CD14-positive monocyte (primary cell): ENCODE measurements at regions not wholly inside any gene's neighbourhood (a gene's known extent, or its start where the extent isn't known, plus 50 kb on each side); places are given as distances from the start of the nearest gene placed in this dataset.

Source experiments
- DNase-seq, 3 donors: peaks; one replicate each; pipeline ENCODE4 v3.0.0-alpha.2; 2011 to 2022
- H2AFZ ChIP-seq: 2 replicates; pipeline ENCODE4 v1.6.0; 2012; ENCODE audit warnings: mild to moderate bottlenecking, low read depth, low read length, inconsistent platforms; ENCODE audit not compliant: insufficient read depth, poor library complexity, severe bottlenecking
- H3K27ac ChIP-seq, 2 donors: 1 replicate in 1 of 2; 2 replicates in 1 of 2; pipeline ENCODE4 v1.5.1; 2012 to 2013; ENCODE audit warnings: low read length in 2 of 2, control low read depth in 1 of 2, inconsistent platforms in 1 of 2, low read depth in 1 of 2, mild to moderate bottlenecking in 1 of 2
- H3K27me3 ChIP-seq, 2 donors: one replicate each; pipeline versions ENCODE4 v1.6.0 to v1.6.1; 2011 to 2013; ENCODE audit warnings: low read length in 2 of 2; ENCODE audit not compliant: control insufficient read depth in 2 of 2, insufficient read depth in 2 of 2
- H3K36me3 ChIP-seq, 2 donors: replicated peaks in 1 of 2; 1 replicate in 1 of 2; 2 replicates in 1 of 2; pipeline versions ENCODE4 v1.5.1 to v1.6.1; 2012 to 2013; ENCODE audit warnings: low read length in 2 of 2, control low read depth in 1 of 2, inconsistent platforms in 1 of 2, mild to moderate bottlenecking in 1 of 2; ENCODE audit not compliant: insufficient read depth in 2 of 2, control insufficient read depth in 1 of 2
- H3K4me1 ChIP-seq, 2 donors: 1 replicate in 1 of 2; 2 replicates in 1 of 2; pipeline versions ENCODE4 v1.5.1 to v1.6.1; 2012 to 2013; ENCODE audit warnings: low read length in 2 of 2, control low read depth in 1 of 2, inconsistent platforms in 1 of 2, mild to moderate bottlenecking in 1 of 2, moderate library complexity in 1 of 2; ENCODE audit not compliant: insufficient read depth in 2 of 2, control insufficient read depth in 1 of 2
- H3K4me2 ChIP-seq: replicated peaks from 2 replicates; pipeline ENCODE3; 2012; ENCODE audit warnings: low read length, moderate library complexity, mild to moderate bottlenecking; ENCODE audit not compliant: poor library complexity, severe bottlenecking; ENCODE audit errors: extremely low read depth
- H3K4me3 ChIP-seq, 3 experiments: fragments of 200-600 bp in 1 of 3; sonication (generic) in 1 of 3; replicated peaks in 1 of 3; 1 replicate in 2 of 3; 2 replicates in 1 of 3; pipeline ENCODE4 v1.5.1; 2011 to 2013; ENCODE audit warnings: low read length in 3 of 3, mild to moderate bottlenecking in 3 of 3, control low read depth in 2 of 3, low read depth in 2 of 3, inconsistent platforms in 1 of 3, moderate library complexity in 1 of 3
- H3K79me2 ChIP-seq: 2 replicates; pipeline ENCODE4 v1.6.0; 2012; ENCODE audit warnings: mild to moderate bottlenecking, control low read depth, inconsistent platforms, low read length, moderate library complexity; ENCODE audit not compliant: insufficient read depth
- H3K9ac ChIP-seq: 2 replicates; pipeline ENCODE4 v1.6.0; 2017; ENCODE audit warnings: low read length, mild to moderate bottlenecking; ENCODE audit not compliant: insufficient read depth, poor library complexity, severe bottlenecking
- H3K9me3 ChIP-seq, 2 donors: replicated peaks in 1 of 2; 1 replicate in 1 of 2; 2 replicates in 1 of 2; pipeline versions ENCODE4 v1.5.1 to v1.6.1; 2012 to 2013; ENCODE audit warnings: low read length in 2 of 2, control low read depth in 1 of 2; ENCODE audit not compliant: control insufficient read depth in 1 of 2, insufficient read depth in 1 of 2
- H4K20me1 ChIP-seq: 2 replicates; pipeline ENCODE4 v1.6.0; 2012; ENCODE audit warnings: mild to moderate bottlenecking, low read length, control low read depth, moderate library complexity; ENCODE audit not compliant: insufficient read depth
- H3K27ac Mint-ChIP-seq, 7 donors: one replicate each; pipeline ENCODE4 v1.8.0; 2020; ENCODE audit warnings: mild to moderate bottlenecking in 7 of 7, mixed read lengths in 7 of 7, moderate library complexity in 6 of 7, inconsistent platforms in 2 of 7
- H3K27me3 Mint-ChIP-seq, 3 donors: one replicate each; pipeline ENCODE4 v1.8.0; 2021 to 2022; ENCODE audit warnings: low read depth in 3 of 3, mild to moderate bottlenecking in 3 of 3, mixed read lengths in 3 of 3, moderate library complexity in 3 of 3, inconsistent platforms in 1 of 3
- H3K36me3 Mint-ChIP-seq, 2 donors: one replicate each; pipeline ENCODE4 v1.8.0; 2020; ENCODE audit warnings: mixed read lengths in 2 of 2, inconsistent platforms in 1 of 2, mild to moderate bottlenecking in 1 of 2
- H3K4me1 Mint-ChIP-seq: one replicate; pipeline ENCODE4 v1.8.0; 2020; ENCODE audit warnings: mild to moderate bottlenecking, mixed read lengths
- H3K4me3 Mint-ChIP-seq, 2 donors: one replicate each; pipeline ENCODE4 v1.8.0; 2020; ENCODE audit warnings: mild to moderate bottlenecking in 2 of 2, mixed read lengths in 2 of 2, moderate library complexity in 1 of 2
- H3K9me3 Mint-ChIP-seq, 7 donors: one replicate each; pipeline ENCODE4 v1.8.0; 2020 to 2022; ENCODE audit warnings: mixed read lengths in 7 of 7, mild to moderate bottlenecking in 6 of 7, moderate library complexity in 6 of 7, inconsistent platforms in 2 of 7
- WGBS: methylation state at CpG from one replicate; pipeline ENCODE4 v1.1.5; 2013; ENCODE audit warnings: missing lambda C conversion rate; ENCODE audit not compliant: insufficient coverage; 5-methylcytosine and 5-hydroxymethylcytosine counted together
- intact Hi-C, 2 donors: fragments of 100-400 bp; cut with micrococcal nuclease; formaldehyde crosslinking; loops; one replicate each; pipeline versions ENCODE4 v1.15.0 to v1.15.1; 2023
- TF ChIP-seq, protein P1 (sequence below): fragments of 200-600 bp; IDR thresholded peaks from one replicate; pipeline ENCODE4 v1.8.0; 2022; ENCODE audit warnings: antibody characterized with exemption, mild to moderate bottlenecking

DNA sequence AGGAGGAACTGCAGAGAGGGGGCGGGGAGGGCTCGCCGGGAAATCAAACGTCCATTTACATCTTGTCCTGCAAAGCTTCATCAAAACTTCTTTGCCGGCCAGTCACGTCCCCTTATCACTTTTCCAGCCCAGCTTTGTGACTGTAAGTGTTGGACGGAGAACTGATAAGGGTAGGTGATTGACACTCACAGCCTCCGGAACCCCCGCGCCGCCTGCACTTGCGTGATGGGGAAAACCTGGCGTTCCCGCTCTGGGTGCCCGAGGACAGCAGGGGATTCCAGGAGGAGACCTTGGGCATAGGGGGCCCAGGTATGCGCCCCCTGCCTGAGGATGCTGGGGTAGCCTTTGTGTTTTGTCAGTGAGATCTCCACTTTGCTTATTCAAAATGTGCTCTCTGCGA is 72.8 kb upstream of the ANKRD34C start:
- Histone ChIP-seq H3K27ac (no peak overlapping the region), H3K27me3 (peaks cover 21 to 32% of the 10 kb centered on the region in 2 donors), H2AFZ (no peak overlapping the region), H4K20me1 (no peaks in the 10 kb centered on the region), H3K4me3 (no peak overlapping the region), H3K4me2 (no peak overlapping the region), H3K9ac (no peak overlapping the region), H3K36me3 (no peaks in the 10 kb centered on the region), H3K9me3 (no peaks in the 10 kb centered on the region), H3K79me2 (no peaks in the 10 kb centered on the region), H3K4me1 (no peaks in the 10 kb centered on the region)
- Mint-ChIP-seq H3K9me3 (peaks cover 0 to 5% (median 0%) of the 10 kb centered on the region in 7 donors), H3K27ac (no peak overlapping the region), H3K4me1 (no peaks in the 10 kb centered on the region), H3K36me3 (no peaks in the 10 kb centered on the region), H3K4me3 (peak overlapping the region in 1 of 2 donors; percentile 40), H3K27me3 (peaks cover 22 to 57% (median 31%) of the 10 kb centered on the region in 3 donors)
- intact Hi-C loops: no loop called here
- WGBS: 5% methylated on average over 9 of the region's 17 CpGs
- TF ChIP-seq, protein P1, sequence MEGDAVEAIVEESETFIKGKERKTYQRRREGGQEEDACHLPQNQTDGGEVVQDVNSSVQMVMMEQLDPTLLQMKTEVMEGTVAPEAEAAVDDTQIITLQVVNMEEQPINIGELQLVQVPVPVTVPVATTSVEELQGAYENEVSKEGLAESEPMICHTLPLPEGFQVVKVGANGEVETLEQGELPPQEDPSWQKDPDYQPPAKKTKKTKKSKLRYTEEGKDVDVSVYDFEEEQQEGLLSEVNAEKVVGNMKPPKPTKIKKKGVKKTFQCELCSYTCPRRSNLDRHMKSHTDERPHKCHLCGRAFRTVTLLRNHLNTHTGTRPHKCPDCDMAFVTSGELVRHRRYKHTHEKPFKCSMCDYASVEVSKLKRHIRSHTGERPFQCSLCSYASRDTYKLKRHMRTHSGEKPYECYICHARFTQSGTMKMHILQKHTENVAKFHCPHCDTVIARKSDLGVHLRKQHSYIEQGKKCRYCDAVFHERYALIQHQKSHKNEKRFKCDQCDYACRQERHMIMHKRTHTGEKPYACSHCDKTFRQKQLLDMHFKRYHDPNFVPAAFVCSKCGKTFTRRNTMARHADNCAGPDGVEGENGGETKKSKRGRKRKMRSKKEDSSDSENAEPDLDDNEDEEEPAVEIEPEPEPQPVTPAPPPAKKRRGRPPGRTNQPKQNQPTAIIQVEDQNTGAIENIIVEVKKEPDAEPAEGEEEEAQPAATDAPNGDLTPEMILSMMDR: no peak
- DNase-seq: no peak

DNA sequence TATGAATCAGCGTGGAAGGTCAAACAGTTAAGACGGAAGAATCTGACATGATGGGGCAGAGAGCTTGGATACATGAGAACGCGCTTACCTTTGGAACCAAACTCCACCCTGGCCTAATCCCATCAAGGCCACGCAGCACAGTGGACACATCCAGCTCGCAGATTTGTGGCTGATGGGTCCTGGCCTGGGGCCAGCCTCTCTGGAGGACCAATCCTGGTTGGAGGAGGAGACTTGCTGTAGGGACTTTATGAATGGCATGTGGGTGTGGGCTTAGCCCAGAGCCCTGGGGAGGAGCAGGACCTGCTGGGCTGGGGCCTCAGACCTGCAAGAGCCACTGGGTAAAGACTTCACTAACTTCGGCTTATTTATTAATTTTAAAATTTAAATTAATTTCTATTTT is 73.4 kb upstream of the ANKRD34C start:
- peaks cover 21 to 32% of the 10 kb centered on the region in 2 donors for H3K27me3 ChIP-seq
- H3K4me3 ChIP-seq: no peak overlapping the region
- no peak overlapping the region for H3K4me2 ChIP-seq
- no peaks in the 10 kb centered on the region for H4K20me1 ChIP-seq
- TF ChIP-seq, protein P1: no peak
- no peak for DNase-seq
- no peaks in the 10 kb centered on the region for H3K4me1 ChIP-seq
- Mint-ChIP-seq H3K4me1 (no peaks in the 10 kb centered on the region), H3K4me3 (peak overlapping the region in 1 of 2 donors; percentile 63), H3K9me3 (peaks cover 0 to 3% (median 0%) of the 10 kb centered on the region in 7 donors), H3K27ac (no peak overlapping the region), H3K27me3 (peaks cover 23 to 60% (median 31%) of the 10 kb centered on the region in 3 donors), H3K36me3 (no peaks in the 10 kb centered on the region)
- H2AFZ ChIP-seq: no peak overlapping the region
- no peak overlapping the region for H3K27ac ChIP-seq
- H3K36me3 ChIP-seq: no peaks in the 10 kb centered on the region
- intact Hi-C loops: no loop called here
- WGBS: 100% methylated on average over 5 of the region's 7 CpGs
- H3K79me2 ChIP-seq: no peaks in the 10 kb centered on the region
- H3K9me3 ChIP-seq: no peaks in the 10 kb centered on the region
- no peak overlapping the region for H3K9ac ChIP-seq
